Limb (tissue), 2 donors: ENCODE measurements at regions not wholly inside any gene's neighbourhood (a gene's known extent, or its start where the extent isn't known, plus 50 kb on each side); places are given as distances from the start of the nearest gene placed in this dataset.
"Not testable (repeated sequence)": the region's sequence is repeated elsewhere in the genome, so short reads cannot be mapped to it uniquely, and the experiment has no call there.

Source experiments
- DNase-seq, 2 donors: peaks; one replicate each; pipeline ENCODE4 v3.0.0-alpha.2; 2016; ENCODE audit errors: extremely low spot score in 2 of 2

DNA sequence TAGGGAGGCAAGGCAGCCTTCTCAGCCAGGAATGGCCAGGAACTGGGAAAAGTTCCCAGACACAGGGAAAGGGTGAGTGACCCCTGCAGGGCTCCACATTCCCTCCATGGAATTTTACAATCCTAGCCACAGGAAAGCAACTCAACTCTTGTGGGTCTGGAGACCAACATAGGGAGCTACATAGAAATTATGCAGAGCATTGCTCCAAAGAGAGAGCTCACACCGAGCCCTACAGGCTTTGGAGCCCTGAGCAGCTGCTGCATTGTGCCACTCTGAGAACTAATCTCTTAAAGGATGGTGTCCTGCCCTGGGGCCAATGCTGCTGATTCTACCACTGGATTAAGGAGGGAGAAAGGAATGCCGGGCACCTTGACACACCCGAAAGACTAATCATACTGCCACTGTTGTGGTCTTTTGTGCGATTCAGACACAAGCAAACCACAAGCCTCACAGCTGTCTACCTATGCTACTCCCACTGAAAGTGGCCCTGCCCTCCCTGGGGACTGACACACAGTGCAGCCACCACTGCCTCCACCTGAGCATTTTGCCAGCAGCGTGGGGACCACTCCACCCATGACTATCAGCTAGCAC lies 1089.8 kb upstream of the NUDT12 start:
- DNase-seq, result no peak

DNA sequence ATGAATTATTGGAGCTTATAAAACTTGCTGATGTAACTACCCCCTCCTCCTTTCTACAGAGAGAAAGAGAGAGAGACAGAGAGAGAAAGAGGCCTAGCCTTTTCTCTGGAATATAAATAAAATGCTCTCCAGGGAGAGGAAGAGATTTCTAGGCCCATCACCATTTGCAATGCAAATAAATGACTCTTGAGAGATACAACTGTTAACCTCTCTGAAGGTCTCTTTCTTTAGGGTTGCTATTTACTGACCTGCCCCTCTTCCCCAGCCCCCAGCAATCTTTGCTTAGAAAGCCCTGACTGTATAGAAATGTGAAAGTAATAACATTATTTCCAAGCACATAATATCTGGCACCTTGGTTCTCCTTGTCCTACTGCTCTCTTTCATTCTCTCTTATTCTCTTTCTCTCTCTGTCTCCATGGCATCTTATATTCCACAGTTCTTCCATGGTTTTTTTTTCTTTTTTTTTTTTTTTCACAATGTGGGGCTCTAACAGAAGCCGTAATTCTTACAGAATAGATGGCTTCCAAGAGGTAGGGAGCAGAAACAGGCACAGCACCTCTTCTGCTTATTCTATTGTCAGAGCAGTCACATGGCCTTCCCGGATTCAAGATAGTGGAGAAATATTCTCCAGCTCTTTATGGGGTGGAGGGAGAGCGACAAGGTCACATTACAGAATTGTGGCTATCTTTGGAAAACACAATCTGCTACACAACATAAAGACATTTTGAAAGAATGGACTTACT lies 1087.9 kb upstream of the NUDT12 start:
- DNase-seq, result no peak

DNA sequence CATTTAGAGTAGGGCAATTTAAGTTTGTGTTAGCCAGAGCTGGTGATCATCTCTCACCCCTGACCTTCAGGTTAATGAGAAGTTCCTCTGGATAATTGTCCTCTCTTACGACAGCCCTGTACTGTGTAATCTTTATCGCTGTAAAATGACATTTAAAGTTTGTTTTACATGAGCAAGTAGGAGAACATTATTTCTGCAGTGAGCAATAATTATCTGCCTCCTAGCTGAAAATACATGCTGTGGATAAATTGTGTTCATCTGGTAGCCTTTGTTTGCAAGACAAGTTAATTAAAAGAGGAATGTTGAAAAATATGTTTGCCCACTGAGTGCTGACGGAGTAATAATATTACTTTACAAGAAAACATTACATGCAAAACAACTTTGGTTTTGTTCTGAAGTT lies 1083.8 kb upstream of the NUDT12 start:
- DNase-seq, result no peak

DNA sequence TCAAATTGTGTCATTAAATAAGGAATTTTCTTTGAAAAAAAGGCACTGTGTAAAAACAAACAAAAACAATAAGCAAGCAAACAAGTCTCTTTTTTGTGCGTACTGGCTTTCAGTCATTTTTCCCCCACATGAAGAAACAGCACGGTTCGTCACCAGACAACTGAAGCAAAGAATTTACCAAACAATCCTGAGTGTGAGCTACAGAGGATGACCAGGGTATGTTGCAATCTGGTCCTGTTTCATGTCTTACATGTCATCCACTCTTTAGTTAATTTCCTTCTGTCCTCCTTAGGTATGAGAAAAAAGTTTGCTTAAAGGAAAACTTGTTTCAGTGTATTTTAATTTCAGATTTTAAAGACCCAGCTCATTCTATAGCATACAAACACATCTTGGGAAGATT lies 1080.7 kb upstream of the NUDT12 start:
- DNase-seq, result no peak

DNA sequence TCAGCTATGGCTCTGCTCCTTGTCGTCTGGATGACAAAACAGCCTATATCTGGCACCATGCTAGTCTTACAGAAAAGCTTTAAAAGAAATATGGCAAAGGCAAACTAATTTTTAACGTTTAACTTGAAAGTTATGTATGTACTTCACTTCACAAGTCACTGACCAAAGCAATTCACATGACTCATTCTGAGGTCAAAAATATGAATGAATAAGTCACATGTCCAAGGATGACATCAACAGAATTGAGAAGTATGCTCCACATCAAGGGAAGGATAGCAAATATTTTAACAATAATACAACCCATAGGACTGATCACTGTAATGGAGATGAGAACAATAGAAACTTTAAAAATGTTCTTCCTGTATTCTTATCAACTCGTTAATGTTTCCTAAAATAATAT lies 1072.6 kb upstream of the NUDT12 start:
- DNase-seq, result no peak

DNA sequence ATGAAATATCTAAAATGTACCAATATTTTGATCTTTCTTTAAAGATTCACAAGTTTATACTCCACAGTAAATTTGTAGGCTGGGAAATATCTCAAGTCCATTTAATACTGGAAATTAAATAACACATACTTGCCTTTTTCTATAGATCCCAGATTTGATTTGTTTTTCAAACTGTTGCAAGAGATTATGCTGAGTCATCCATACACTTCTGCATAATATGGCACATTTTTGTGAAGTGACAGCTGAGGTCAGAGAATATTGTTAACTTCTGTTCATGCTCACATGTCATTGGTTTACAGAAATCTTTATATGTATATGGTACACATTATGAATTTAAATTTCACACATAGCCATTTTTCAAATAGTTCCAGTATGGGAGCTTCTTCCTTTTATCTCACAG lies 1066.3 kb upstream of the NUDT12 start:
- no peak for DNase-seq

DNA sequence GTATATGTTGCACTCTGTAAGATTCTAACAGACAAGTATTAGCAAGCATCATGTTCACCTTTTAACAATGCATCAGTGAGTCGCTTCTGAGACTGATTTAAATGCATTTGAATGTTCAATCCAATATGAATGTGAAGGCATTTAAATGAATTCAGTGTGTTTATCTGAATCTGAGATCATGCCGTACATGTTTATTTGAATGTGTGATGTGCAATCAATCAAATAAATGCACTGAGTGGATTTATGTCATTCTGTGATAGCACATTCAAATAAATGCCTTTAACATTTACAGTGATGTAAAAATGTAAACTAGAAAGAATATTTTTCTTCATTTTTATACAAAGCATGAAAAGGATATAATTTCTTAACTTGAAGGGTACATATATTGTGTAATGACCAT lies 1063.5 kb upstream of the NUDT12 start:
- DNase-seq, result no peak

DNA sequence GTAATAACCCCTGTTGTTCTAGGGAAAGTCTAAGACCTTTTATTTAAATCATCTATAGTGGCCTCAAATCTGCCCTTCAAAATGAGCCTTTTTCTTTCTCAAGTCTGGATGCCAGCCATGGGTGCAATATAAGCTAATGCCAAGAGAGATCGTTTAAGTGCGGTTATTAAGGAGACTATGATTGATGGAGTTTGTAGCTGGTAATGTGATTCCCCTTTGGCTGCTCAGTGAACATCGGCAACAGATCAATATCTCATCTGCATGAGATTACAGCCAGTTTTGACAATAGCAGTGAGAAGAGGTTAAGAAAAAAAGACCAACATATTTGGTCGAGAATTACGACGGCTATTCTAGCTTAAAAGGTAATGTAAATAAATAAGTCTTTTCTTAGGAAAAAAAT lies 1049.4 kb upstream of the NUDT12 start:
- DNase-seq, result no peak

DNA sequence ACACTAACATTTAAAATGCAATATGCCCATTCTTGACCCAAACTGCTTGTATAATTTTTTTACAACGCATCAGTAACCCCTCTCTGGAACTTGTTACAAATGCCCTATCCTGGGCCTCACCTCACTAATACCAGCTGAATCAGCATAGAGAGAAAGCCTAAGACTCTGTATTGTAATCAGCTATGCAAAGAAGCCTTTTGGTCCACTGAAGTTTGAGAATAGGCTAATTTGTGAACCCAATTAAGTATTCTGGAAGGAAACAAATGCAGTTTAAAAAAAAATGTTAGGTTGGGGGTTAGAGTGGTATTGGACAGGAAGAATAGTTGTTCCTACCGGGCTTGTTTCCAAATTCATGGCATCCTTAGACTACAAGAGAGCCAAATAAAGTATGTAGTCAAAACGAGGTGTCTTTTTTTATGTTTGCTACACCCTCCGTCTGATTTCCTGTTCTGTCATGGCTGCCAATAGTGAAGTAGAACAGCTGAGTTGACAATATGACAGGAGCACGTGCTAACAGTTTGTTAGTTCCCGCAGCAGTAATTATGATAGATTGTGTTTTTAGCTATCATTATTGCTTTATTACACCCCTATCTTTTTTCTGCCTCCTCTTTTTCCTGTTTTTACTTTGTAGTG lies 1048.7 kb upstream of the NUDT12 start:
- DNase-seq, result peak in 1 of 2 donors; percentile 9

DNA sequence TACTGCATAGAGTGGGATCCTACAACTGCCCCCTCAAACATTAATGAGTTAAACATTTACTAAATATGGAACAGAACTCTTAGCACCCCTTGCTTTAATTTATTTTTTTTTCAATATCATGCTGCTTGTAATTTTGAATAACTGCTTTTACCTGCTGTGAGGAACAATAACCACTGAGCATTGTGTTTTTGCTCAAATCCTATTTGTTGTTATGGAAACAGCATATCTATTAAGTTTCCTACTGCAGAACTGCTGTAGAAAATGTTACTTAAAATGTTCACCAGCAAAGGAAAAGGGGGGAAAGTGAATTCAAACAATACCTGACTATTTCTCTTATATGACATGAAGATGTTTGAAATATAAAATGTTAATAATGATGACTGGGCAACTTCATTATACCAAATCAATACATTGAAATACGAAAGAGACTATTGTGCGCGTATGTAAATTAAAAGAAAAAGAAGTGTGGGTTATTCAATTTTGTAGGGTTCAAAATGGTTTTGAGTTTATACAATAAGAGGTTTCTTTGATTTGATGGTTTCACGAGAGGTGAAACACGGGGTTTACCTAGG lies 1043.8 kb upstream of the NUDT12 start:
- no peak for DNase-seq

DNA sequence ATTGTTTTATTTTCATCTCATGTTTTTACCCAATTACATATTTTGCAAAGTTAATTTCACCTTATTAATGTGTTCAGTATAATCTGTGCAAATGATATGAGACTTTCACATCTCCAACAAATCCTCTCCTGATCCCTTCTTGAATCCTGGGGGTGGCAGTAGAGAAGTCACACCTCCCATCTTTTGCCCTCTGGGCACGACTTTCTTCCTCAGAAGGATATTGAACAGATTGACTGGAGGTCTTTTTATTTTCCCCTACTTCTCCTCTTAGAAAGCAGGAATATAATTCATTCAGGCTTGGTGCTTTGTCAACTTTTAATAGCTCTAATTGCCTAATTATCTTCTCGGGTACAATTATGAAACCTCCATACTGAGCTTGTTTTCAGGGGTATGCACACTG lies 1037.1 kb upstream of the NUDT12 start:
- no peak for DNase-seq

DNA sequence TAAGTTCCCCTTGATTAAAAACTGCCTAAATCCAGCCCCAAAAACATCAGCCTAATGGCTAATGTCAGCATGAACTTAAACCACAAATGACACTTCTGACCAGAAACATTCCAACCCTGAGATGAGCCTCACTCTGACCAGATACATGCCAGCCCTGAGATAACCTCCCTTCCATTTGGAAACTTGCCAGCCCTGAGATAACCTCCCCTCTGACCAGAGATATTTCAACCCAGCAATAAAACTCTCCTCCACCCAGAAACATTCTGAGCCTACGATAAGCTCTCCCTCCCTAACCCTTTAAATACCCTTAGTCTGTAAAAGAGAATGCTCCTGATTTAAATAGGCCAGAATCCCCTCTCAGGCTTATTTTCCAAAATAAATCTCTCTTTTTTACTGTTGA lies 1035.7 kb upstream of the NUDT12 start:
- no peak for DNase-seq

DNA sequence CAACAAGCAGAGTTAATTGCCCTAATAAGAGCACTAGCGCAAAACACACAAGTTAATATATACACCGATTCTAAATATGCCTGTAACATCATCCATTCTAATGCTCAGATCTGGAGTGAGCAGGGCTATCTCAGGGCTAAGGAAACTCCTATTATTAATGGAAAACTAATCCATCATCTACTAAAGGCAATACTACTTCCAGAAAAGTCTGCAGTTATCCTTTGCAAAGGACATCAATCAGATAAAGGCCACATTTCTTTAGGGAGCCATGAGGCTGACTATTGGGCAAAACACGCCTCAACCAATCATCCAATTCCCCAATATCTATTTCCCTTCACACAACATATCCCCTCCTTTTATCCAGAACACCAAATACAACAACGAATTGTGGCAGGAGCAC lies 1032.3 kb upstream of the NUDT12 start:
- no peak for DNase-seq

DNA sequence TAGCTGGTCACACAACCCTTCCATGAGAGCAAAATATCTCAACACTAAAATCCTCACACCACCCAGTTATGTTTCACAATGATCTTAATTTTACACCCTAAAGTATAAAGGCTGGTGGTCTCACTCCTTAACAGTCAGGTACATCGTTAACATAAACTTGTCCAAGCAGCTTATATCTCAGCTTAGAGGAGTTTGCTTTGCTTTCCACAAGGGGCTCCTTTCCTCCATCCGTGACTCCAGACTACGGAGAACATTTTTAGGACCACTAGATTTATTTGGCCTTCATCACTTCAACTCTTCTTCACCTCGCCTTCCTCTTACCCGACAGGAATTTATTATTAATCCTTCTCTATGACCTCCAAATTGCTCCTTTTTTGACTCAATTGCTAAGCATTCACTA lies 1014.1 kb upstream of the NUDT12 start:
- DNase-seq, result no peak

DNA sequence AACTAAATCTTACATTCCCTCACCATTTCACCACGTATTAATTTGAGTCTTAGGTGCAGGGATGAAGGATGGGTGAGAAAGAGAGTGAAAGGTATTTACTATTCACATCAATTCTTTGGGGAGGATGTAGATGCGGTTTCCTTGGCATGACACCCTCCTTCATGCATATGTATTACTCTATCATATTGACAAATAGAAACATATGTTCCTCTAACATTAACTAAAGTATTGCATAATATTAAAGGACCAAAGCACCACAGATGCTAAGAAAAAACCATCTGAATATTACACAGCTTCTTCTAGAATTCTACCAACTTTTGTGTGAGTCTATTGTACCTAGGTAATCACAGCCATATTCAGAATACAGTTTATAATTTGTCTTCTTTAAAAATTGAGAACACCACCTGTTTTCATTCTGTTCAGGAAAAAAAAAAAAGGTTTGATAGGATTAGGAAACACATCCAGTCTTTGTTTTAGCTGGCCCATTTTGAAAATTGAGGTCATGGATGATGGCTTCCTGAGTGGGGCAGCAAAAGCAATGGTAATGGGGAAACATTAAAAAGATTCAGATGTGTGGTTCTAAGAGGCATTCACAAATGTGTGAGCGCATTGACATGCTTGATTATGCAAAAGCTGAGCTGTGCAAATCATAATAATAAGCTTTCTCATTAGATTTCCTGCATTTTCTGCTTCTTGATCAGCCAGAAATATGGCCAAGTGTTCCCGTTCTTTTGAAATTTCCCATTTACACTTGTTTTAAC lies 1011.5 kb upstream of the NUDT12 start:
- no peak for DNase-seq

DNA sequence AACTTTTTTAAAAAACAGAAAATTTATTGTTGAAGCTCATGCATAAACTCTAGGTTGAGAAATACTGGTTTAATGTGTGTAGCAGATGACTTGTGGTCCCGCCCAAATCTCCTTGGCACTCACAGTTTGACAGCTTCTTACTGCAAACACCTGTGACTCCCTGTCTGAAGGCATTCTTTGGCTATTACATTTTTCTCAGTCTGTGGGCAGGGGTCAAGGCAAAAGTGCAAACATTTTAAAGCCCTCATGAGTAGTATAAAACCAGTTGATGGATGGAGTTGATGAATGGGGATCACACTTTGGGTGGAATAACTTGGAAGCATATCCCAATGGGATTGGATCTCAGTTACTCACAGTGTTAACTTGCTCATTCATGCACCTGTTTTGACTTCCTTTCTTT lies 1007.0 kb upstream of the NUDT12 start:
- DNase-seq, result no peak

DNA sequence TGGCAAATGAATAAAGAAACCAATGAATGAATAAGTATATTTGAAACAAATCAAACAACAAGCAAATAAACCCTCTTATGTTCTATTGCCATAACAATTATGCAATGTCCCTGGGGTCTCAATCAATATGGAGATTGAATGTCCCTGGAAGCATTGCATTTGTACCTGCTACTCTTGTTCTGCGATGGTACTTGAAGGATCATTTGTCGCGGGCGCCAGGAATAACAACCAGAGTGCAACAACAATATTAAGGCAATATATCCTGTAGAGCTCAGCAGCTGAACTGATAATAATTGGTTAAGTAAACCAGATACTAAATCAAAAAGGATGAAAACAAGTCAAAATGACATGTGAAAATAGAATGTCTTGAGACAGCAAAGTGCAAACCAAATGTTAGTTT lies 1001.9 kb upstream of the NUDT12 start:
- no peak for DNase-seq

DNA sequence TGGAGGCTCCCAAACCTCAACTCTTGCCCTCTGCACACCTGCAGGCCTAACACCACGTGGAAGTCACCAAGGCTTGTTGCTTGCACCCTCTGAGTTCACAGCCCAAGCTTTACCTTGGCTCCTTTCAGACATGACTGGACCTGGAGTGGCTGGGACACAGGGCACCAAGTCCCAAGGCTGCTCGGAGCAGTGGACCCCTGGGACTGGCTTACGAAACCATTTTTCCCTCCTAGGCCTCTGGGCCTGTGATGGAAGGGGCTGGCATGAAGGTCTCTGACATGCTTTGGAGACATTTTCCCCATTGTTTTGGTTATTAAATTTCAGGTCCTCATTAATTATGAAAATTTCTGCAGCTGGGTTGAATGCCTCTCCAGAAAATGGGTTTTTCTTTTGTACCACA lies 994.4 kb upstream of the NUDT12 start:
- no peak for DNase-seq

DNA sequence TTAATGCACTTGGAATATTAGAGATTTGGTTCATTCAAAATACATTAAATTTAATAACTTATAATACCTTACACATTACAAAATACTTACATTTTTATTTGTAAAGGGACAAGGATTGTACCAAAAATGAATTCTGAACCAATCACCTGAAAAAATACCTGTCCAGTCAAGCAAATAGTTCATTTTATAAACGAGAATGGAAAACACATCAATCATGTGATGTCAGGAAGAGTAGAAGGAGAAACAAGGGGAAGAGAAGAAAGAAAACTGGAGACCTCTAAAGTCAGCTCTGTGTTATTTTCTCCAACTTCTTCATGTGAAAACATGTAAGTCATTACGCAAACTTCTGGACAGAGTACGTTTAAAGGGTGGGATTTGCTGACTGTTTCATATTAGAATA lies 989.0 kb upstream of the NUDT12 start:
- no peak for DNase-seq

DNA sequence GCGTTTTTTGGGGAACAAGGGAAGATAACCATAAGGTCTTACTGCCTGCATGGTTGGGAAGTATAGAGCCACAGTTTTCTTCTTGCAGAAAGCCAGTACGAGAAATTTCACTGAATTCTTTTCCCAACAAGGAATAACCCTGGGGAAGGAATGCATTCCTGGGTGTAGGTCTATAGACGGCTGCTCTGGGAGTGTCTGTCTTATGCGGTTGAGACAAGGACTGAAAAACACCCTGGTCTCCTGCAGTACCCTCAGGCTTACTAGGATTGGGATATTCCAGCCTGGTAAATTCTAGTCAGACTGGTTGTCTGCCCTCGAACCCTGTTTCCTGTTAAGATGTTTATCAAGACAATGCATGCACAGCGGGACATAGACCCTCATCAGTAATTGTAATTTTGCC lies 984.3 kb upstream of the NUDT12 start:
- not testable (repeated sequence) for DNase-seq

DNA sequence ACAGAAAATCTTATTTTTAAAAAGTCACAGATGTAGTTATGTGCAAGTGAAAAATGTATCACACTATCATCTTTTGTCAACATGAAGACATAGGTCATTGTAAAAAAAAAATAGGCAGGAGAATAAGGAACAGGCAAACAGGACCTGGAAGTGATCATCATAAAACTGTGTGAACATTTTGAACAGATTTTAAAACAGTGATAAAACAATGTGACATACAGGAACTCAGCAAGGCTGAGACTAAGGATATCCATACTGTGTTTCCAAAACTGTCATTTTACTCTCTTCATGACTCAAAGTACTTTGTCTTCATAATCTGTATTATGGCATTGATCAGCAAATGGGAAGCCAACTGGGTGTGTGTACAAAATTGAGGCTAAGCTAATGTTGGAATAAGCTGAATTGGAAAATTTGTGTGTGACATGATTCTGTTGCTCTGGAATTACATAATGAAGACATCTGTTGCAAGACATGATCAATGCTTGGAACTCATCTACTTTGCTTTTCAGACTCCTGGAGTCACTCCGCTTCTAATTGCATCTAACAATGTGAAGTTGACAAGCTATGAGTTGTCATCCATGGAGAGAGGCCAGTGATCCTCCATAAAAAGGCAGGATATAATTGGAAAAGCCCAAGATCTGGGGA lies 978.7 kb upstream of the NUDT12 start:
- peak in 1 of 2 donors; percentile 19 for DNase-seq
